GM12891 (cell line): ENCODE measurements at regions not wholly inside any gene's neighbourhood (a gene's known extent, or its start where the extent isn't known, plus 50 kb on each side); places are given as distances from the start of the nearest gene placed in this dataset.

Experiments used
- PAX5 ChIP-seq: IDR thresholded peaks from 2 replicates; pipeline ENCODE4 v1.6.1; 2011; ENCODE audit warnings: low read length, moderate library complexity, mild to moderate bottlenecking; ENCODE audit not compliant: insufficient read depth, severe bottlenecking
- POLR2A ChIP-seq: IDR thresholded peaks from 2 replicates; pipeline ENCODE4 v1.6.1; 2011; ENCODE audit warnings: low read depth, low read length, control low read depth
- POLR2AphosphoS5 ChIP-seq: IDR thresholded peaks from 2 replicates; pipeline ENCODE4 v1.6.1; 2011; ENCODE audit warnings: low read depth, low read length, control low read depth
- POU2F2 ChIP-seq: IDR thresholded peaks from 2 replicates; pipeline ENCODE4 v1.6.1; 2011; ENCODE audit warnings: low read depth, mild to moderate bottlenecking, control low read depth, low read length, moderate library complexity
- SPI1 ChIP-seq: IDR thresholded peaks from 2 replicates; pipeline ENCODE4 v1.6.1; 2011; ENCODE audit warnings: low read depth, low read length, control low read depth
- TAF1 ChIP-seq: IDR thresholded peaks from 2 replicates; pipeline ENCODE4 v1.6.1; 2011; ENCODE audit warnings: low read depth, low read length, control low read depth

DNA sequence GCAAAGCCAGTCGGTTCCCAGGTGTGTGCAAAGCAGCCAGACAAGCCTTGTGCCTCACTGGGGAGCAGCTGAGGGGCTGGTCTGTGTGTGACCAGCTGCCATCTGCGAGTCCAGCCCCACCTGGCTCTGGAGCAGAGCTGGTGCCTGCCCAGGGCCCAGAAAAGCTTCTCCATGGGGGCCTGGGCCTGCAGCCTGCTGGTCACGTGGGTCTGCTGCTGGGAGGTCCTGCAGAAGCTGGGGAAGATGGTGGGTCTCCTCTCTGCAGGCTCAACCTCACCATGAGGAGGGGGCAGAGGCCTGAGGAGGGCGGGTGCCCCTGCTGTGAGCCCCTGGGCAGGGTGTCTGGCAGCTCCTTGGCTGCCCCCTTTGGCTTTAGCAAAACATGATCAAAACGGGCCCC, 71.9 kb downstream of the ENGASE start:
- TF ChIP-seq TAF1 (no peak), POLR2AphosphoS5 (no peak), POLR2A (no peak), SPI1 (no peak), POU2F2 (no peak), PAX5 (no peak)
